Neuronal stem cell (in vitro differentiated cells): ENCODE measurements at regions not wholly inside any gene's neighbourhood (a gene's known extent, or its start where the extent isn't known, plus 50 kb on each side); places are given as distances from the start of the nearest gene placed in this dataset.
"Not testable (repeated sequence)": the region's sequence is repeated elsewhere in the genome, so short reads cannot be mapped to it uniquely, and the experiment has no call there.

Source experiments
- DNase-seq: peaks from one replicate; pipeline ENCODE4 v3.0.0-alpha.2; 2013; ENCODE audit warnings: low spot score
- H2AFZ ChIP-seq: one replicate; pipeline ENCODE4 v1.6.1; 2013; ENCODE audit warnings: mild to moderate bottlenecking, low read length, inconsistent platforms
- H2AK5ac ChIP-seq: 2 replicates; pipeline ENCODE4 v1.6.1; 2013; ENCODE audit warnings: low read depth, mild to moderate bottlenecking, inconsistent platforms, low read length, moderate library complexity, mixed read lengths
- H2BK120ac ChIP-seq: 2 replicates; pipeline ENCODE4 v1.6.1; 2013; ENCODE audit warnings: low read depth, mild to moderate bottlenecking, inconsistent platforms, low read length, moderate library complexity, mixed read lengths
- H2BK12ac ChIP-seq: one replicate; pipeline ENCODE4 v1.6.1; 2013; ENCODE audit warnings: low read length, inconsistent platforms
- H2BK15ac ChIP-seq: 2 replicates; pipeline ENCODE4 v1.6.1; 2013; ENCODE audit warnings: mild to moderate bottlenecking, low read length, inconsistent platforms, mixed read lengths
- H2BK5ac ChIP-seq: one replicate; pipeline ENCODE4 v1.6.1; 2013; ENCODE audit warnings: inconsistent platforms, mild to moderate bottlenecking, low read length, moderate library complexity
- H3K14ac ChIP-seq: one replicate; pipeline ENCODE4 v1.6.1; 2013; ENCODE audit warnings: low read length, inconsistent platforms
- H3K18ac ChIP-seq: 2 replicates; pipeline ENCODE4 v1.6.1; 2013; ENCODE audit warnings: low read length, inconsistent platforms
- H3K23ac ChIP-seq: 2 replicates; pipeline ENCODE4 v1.6.1; 2013; ENCODE audit warnings: low read depth, mild to moderate bottlenecking, mixed read lengths, low read length, inconsistent platforms; ENCODE audit not compliant: poor library complexity
- H3K27ac ChIP-seq: replicated peaks from 3 replicates; pipeline ENCODE4 v1.5.1; 2013; ENCODE audit warnings: low read length, inconsistent platforms
- H3K27me3 ChIP-seq, 3 experiments: 2 replicates each; pipeline ENCODE4 v1.6.1; 2013; ENCODE audit warnings: low read length in 3 of 3, mild to moderate bottlenecking in 2 of 3, inconsistent platforms in 1 of 3, low read depth in 1 of 3, mixed read lengths in 1 of 3, moderate library complexity in 1 of 3; ENCODE audit not compliant: control insufficient read depth in 3 of 3, insufficient read depth in 3 of 3
- H3K36me3 ChIP-seq, 2 donors: replicated peaks in 1 of 2; 2 replicates each; pipeline ENCODE4 v1.6.1; 2013; ENCODE audit warnings: low read length in 2 of 2; ENCODE audit not compliant: control insufficient read depth in 2 of 2, insufficient read depth in 2 of 2
- H3K4ac ChIP-seq: 2 replicates; pipeline ENCODE4 v1.6.1; 2013; ENCODE audit warnings: inconsistent platforms, mild to moderate bottlenecking, low read length, moderate library complexity
- H3K4me1 ChIP-seq, 2 donors: 1 replicate in 1 of 2; 2 replicates in 1 of 2; pipeline ENCODE4 v1.6.1; 2013; ENCODE audit warnings: low read length in 2 of 2, low read depth in 1 of 2; ENCODE audit not compliant: control insufficient read depth in 2 of 2, insufficient read depth in 1 of 2
- H3K4me2 ChIP-seq: one replicate; pipeline ENCODE4 v1.6.1; 2013; ENCODE audit warnings: mild to moderate bottlenecking, low read length, inconsistent platforms; ENCODE audit not compliant: insufficient read depth, poor library complexity, severe bottlenecking
- H3K4me3 ChIP-seq, 2 donors: 2 replicates each; pipeline ENCODE4 v1.5.1; 2013; ENCODE audit warnings: low read length in 2 of 2, mild to moderate bottlenecking in 2 of 2, inconsistent platforms in 1 of 2, moderate library complexity in 1 of 2
- H3K79me1 ChIP-seq: one replicate; pipeline ENCODE4 v1.6.1; 2013; ENCODE audit warnings: low read depth, mild to moderate bottlenecking, inconsistent platforms, low read length, moderate library complexity
- H3K9ac ChIP-seq: one replicate; pipeline ENCODE4 v1.6.1; 2013; ENCODE audit warnings: mild to moderate bottlenecking, low read depth, low read length, inconsistent platforms; ENCODE audit not compliant: poor library complexity
- H3K9me3 ChIP-seq, 2 donors: replicated peaks in 1 of 2; 2 replicates each; pipeline versions ENCODE3 to v1.6.1; 2013; ENCODE audit warnings: low read length in 2 of 2, mild to moderate bottlenecking in 2 of 2, inconsistent platforms in 1 of 2, low read depth in 1 of 2, mixed read lengths in 1 of 2, moderate library complexity in 1 of 2; ENCODE audit not compliant: control insufficient read depth in 2 of 2, insufficient read depth in 1 of 2
- H4K8ac ChIP-seq: one replicate; pipeline ENCODE4 v1.6.1; 2013; ENCODE audit warnings: low read depth, mild to moderate bottlenecking, inconsistent platforms, low read length, moderate library complexity
- H4K91ac ChIP-seq: one replicate; pipeline ENCODE4 v1.6.1; 2013; ENCODE audit warnings: low read length, low read depth, mild to moderate bottlenecking, inconsistent platforms; ENCODE audit not compliant: poor library complexity
- WGBS, 2 donors: extraction: QIAGEN DNeasy Blood & Tissue Kit; methylation state at CpG; one replicate each; pipeline ENCODE4 v1.1.7; 2013; ENCODE audit warnings: missing lambda C conversion rate in 2 of 2, mixed read lengths in 1 of 2; ENCODE audit not compliant: insufficient read length in 2 of 2, insufficient replicate concordance in 1 of 2; ENCODE audit errors: extremely low coverage in 2 of 2; 5-methylcytosine and 5-hydroxymethylcytosine counted together

GRCh38 chr7:55683501-55683900, 111.2 kb upstream of the VOPP1 start:
- not testable (repeated sequence) for H3K4me2 ChIP-seq, DNase-seq, H2AFZ ChIP-seq, H2BK15ac ChIP-seq, H3K23ac ChIP-seq, H3K4ac ChIP-seq, H2AK5ac ChIP-seq, H3K27me3 ChIP-seq, H3K14ac ChIP-seq, H3K9ac ChIP-seq, H4K8ac ChIP-seq, H2BK5ac ChIP-seq, H2BK120ac ChIP-seq, H3K36me3 ChIP-seq, H3K4me1 ChIP-seq, H3K79me1 ChIP-seq, H3K4me3 ChIP-seq, H2BK12ac ChIP-seq, H4K91ac ChIP-seq, H3K9me3 ChIP-seq, H3K18ac ChIP-seq, H3K27ac ChIP-seq
- WGBS, 2 donors = no CpG with 5 or more reads among the region's 9 CpGs

DNA sequence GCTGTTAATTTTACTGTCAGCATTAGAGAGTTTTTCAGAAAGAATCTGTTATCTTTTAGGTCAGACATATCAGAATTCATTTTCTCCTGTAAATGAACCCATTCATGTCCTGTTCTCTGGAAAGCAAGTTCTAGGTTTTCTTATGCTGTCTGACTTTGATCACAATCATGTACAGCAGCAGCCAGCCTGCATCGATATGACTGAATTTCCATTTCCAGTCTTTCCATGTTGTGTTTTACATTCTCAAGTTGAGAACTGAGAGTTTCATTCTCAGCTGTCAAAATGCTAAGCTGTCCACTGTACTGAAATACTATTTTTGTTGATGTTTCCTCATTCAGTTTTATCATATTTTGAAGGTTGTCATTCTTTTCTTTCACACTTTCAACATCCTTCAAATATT, 103.3 kb upstream of the VOPP1 start:
- not testable (repeated sequence) for H2AFZ ChIP-seq, H3K4me1 ChIP-seq, H4K91ac ChIP-seq, H3K27ac ChIP-seq, H3K4ac ChIP-seq, H3K27me3 ChIP-seq, H3K18ac ChIP-seq, H2BK120ac ChIP-seq, H4K8ac ChIP-seq, H3K4me2 ChIP-seq, H2AK5ac ChIP-seq, H3K4me3 ChIP-seq, H3K14ac ChIP-seq, H2BK12ac ChIP-seq, H3K36me3 ChIP-seq, H3K9ac ChIP-seq, H3K79me1 ChIP-seq, H2BK15ac ChIP-seq, DNase-seq, H3K23ac ChIP-seq, H2BK5ac ChIP-seq, H3K9me3 ChIP-seq
- WGBS, 2 donors = no CpG with 5 or more reads among the region's 1 CpG

- H3K4me3 ChIP-seq, DNase-seq, H3K18ac ChIP-seq, H4K8ac ChIP-seq, H2AFZ ChIP-seq, H2AK5ac ChIP-seq, H2BK12ac ChIP-seq, H2BK5ac ChIP-seq, H3K27me3 ChIP-seq, H3K36me3 ChIP-seq, H3K9me3 ChIP-seq, H2BK120ac ChIP-seq, H3K23ac ChIP-seq, H3K4me2 ChIP-seq, H3K4me1 ChIP-seq, H2BK15ac ChIP-seq, H3K14ac ChIP-seq, H3K4ac ChIP-seq, H4K91ac ChIP-seq, H3K79me1 ChIP-seq, H3K9ac ChIP-seq, H3K27ac ChIP-seq: not testable (repeated sequence)
Observed at GRCh38 chr7:55673525-55673924, 101.2 kb upstream of the VOPP1 start.

- H3K27me3 ChIP-seq, H3K4me1 ChIP-seq, H3K4ac ChIP-seq, H2AK5ac ChIP-seq, H3K9me3 ChIP-seq, H3K9ac ChIP-seq, H2BK5ac ChIP-seq, H3K4me3 ChIP-seq, H2BK12ac ChIP-seq, H3K79me1 ChIP-seq, H2BK15ac ChIP-seq, H3K27ac ChIP-seq, DNase-seq, H3K14ac ChIP-seq, H3K18ac ChIP-seq, H4K91ac ChIP-seq, H3K4me2 ChIP-seq, H3K36me3 ChIP-seq, H2AFZ ChIP-seq, H3K23ac ChIP-seq, H4K8ac ChIP-seq, H2BK120ac ChIP-seq: not testable (repeated sequence)
- WGBS, 2 donors = no CpG with 5 or more reads among the region's 1 CpG
Observed at GRCh38 chr7:55672084-55672483, 99.8 kb upstream of the VOPP1 start.
